ENCODE measurements at regions not wholly inside any gene's neighbourhood (a gene's known extent, or its start where the extent isn't known, plus 50 kb on each side); places are given as distances from the start of the nearest gene placed in this dataset.
A peak's percentile ranks its signal among the peaks of the same experiment; 100 is the strongest.

DNA sequence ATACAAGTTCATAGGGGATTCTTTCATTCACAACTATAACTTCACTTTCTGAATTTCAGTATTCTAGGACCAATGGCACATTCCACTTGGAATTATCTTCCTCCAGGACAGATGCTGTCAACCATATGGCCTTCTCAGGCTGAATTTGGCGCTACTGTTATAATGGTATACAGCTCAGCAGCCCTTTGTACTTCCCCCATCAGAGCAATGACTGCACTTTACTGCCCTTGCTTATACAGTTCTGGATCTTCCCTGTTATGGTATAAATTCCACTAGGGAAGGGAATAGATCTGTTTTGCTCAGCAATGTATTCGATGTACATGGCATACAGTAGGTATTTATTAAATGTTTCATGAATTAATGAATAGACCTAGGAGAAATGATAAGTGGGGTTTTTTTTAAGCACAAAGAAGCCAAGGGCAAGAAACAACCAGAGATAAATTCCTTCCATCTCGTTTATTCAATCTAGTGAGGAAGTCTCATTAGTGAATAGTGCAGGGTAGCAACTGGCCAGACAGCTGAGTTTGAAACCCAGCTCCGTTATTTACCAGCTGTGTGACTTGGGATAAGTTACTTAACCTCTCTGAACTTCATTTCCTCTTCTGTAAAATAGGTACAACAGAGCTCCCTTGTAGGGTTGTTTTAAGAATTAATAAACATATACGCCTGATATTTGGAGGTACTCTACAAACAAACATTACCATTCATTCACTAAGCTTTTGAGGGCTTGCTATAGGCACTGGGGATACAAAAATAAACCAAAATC is 97.1 kb upstream of the PRDM1 start:
- TF ChIP-seq, protein P1, sequence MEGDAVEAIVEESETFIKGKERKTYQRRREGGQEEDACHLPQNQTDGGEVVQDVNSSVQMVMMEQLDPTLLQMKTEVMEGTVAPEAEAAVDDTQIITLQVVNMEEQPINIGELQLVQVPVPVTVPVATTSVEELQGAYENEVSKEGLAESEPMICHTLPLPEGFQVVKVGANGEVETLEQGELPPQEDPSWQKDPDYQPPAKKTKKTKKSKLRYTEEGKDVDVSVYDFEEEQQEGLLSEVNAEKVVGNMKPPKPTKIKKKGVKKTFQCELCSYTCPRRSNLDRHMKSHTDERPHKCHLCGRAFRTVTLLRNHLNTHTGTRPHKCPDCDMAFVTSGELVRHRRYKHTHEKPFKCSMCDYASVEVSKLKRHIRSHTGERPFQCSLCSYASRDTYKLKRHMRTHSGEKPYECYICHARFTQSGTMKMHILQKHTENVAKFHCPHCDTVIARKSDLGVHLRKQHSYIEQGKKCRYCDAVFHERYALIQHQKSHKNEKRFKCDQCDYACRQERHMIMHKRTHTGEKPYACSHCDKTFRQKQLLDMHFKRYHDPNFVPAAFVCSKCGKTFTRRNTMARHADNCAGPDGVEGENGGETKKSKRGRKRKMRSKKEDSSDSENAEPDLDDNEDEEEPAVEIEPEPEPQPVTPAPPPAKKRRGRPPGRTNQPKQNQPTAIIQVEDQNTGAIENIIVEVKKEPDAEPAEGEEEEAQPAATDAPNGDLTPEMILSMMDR (IDR thresholded peaks at IDR 0.05; ENCODE audit: low read depth, low read length): no peak
- TF ChIP-seq, protein P2, sequence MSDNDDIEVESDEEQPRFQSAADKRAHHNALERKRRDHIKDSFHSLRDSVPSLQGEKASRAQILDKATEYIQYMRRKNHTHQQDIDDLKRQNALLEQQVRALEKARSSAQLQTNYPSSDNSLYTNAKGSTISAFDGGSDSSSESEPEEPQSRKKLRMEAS (IDR thresholded peaks at IDR 0.05; ENCODE audit: low read depth, low read length): no peak
- TF ChIP-seq MYC (IDR thresholded peaks at IDR 0.05; ENCODE audit: low read depth, low read length): no peak
- TF ChIP-seq POLR2A (IDR thresholded peaks at IDR 0.05; ENCODE audit: extremely low read depth, insufficient read length): no peak
- no peak overlapping the region for H3K4me3 ChIP-seq (ENCODE audit: low read depth, low read length)
- DNase-seq (ENCODE audit: low read depth): no peak

DNA sequence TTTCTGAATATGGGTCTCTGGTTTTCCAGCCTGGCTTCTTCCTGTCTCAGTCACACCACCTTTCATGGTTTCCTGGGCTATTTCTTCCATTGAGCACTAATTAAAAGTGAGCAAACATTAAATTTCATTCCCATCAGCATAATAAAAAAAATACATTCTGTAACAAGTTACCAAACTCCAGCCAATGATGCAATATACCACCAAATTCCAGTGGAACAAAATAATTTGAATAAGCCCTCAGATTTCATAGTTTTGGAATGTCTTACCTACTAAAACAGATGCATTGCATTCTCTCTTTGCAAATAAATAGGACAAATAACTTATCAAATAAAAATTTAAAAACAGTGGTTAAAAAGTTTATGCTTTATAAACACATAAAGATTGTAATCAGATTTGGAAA is 97.8 kb upstream of the PRDM1 start:
- H3K4me3 ChIP-seq (ENCODE audit: low read depth, low read length): no peak overlapping the region
- no peak for DNase-seq (ENCODE audit: low read depth)
- TF ChIP-seq MYC (IDR thresholded peaks at IDR 0.05; ENCODE audit: low read depth, low read length) (no peak), POLR2A (IDR thresholded peaks at IDR 0.05; ENCODE audit: extremely low read depth, insufficient read length) (no peak)
- TF ChIP-seq, protein P1 (IDR thresholded peaks at IDR 0.05; ENCODE audit: low read depth, low read length): no peak
- TF ChIP-seq, protein P2 (IDR thresholded peaks at IDR 0.05; ENCODE audit: low read depth, low read length): no peak

DNA sequence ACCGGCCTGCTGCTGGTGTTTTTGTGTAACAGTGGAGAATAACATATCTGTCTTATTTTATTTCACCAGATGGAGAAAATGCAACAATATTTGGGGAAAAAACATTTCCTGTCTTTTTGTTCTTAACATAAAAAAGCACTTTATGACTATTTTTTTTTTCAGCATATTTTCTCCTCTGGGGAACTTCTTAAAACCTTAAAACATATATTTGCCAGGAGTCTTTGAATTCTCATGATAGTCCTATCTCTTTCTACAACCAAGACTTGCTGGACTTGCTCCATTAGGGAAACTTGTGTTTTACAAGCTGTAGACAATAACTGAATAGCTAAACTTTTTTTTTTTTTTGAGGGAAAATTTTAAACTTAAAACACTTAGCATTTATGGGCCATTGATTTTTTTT is 98.6 kb upstream of the PRDM1 start:
- DNase-seq (ENCODE audit: low read depth): no peak
- TF ChIP-seq, protein P2 (IDR thresholded peaks at IDR 0.05; ENCODE audit: low read depth, low read length): no peak
- TF ChIP-seq, protein P1 (IDR thresholded peaks at IDR 0.05; ENCODE audit: low read depth, low read length): no peak
- TF ChIP-seq POLR2A (IDR thresholded peaks at IDR 0.05; ENCODE audit: extremely low read depth, insufficient read length) (no peak), MYC (IDR thresholded peaks at IDR 0.05; ENCODE audit: low read depth, low read length) (no peak)
- H3K4me3 ChIP-seq (ENCODE audit: low read depth, low read length): no peak overlapping the region

DNA sequence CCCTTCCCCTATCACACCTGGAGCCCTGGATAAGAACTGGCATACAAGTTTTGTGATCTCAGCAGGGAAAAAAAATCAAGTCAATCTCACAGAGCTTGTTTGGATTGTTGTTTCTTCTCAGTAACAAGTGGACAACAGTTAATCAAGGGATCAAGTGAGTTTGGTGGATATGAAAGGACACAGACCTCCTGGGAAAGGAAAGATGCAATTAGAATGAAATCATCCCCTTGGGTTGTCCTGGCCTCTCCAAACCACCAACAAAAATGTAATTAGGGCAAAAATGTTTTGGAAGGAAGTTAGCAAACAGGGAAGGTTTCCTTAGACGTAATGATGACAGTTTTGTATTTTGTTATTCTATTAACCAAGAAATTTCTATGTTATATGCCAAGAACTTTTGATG is 99.1 kb upstream of the PRDM1 start:
- no peak for TF ChIP-seq MYC (IDR thresholded peaks at IDR 0.05; ENCODE audit: low read depth, low read length)
- no peak overlapping the region for H3K4me3 ChIP-seq (ENCODE audit: low read depth, low read length)
- DNase-seq (ENCODE audit: low read depth): no peak

DNA sequence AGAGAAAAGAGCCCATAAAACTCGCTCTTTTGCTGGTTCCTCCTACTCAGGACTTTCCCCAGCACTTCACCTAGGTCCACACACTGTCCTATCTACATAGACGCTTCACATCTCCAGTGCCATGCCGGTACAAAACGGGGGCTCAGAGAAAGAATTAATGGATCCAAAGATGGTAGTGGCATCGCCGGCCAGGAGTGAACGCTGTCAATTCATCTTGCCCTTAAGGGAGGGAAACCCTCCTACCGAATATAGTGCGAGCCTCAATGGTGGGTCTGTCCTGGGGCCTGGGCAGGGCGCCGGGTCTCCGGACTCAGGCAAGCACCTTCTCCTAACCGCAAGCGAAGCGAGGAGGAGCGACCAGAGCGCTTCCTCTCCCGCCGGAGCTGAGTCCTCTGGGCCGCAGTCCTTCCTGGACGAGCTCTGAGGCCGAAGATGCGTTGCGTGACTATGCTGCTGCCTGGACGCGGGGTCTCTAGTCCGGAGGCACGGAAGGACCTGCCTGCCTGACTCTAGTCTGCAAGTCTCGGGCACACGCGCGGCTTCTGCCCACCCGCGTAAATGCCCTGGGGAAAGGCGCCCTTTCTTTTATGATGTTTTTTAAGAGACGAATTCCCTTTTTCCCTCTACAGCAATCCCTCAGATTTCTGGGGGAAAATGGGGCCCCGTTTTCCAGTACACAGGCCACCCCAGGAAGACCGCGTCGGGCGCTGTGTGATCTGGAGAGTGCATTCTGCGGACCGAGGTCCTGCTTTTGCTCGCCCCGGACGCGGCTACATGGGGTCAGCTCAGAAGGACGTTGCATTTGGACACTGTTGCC is 100.1 kb upstream of the PRDM1 start:
- DNase-seq (ENCODE audit: low read depth): peak; percentile 48
- no peak for TF ChIP-seq POLR2A (IDR thresholded peaks at IDR 0.05; ENCODE audit: extremely low read depth, insufficient read length)
- TF ChIP-seq, protein P2 (IDR thresholded peaks at IDR 0.05; ENCODE audit: low read depth, low read length): no peak
- no peak for TF ChIP-seq MYC (IDR thresholded peaks at IDR 0.05; ENCODE audit: low read depth, low read length)
- TF ChIP-seq, protein P1 (IDR thresholded peaks at IDR 0.05; ENCODE audit: low read depth, low read length): no peak
- no peak overlapping the region for H3K4me3 ChIP-seq (ENCODE audit: low read depth, low read length)

DNA sequence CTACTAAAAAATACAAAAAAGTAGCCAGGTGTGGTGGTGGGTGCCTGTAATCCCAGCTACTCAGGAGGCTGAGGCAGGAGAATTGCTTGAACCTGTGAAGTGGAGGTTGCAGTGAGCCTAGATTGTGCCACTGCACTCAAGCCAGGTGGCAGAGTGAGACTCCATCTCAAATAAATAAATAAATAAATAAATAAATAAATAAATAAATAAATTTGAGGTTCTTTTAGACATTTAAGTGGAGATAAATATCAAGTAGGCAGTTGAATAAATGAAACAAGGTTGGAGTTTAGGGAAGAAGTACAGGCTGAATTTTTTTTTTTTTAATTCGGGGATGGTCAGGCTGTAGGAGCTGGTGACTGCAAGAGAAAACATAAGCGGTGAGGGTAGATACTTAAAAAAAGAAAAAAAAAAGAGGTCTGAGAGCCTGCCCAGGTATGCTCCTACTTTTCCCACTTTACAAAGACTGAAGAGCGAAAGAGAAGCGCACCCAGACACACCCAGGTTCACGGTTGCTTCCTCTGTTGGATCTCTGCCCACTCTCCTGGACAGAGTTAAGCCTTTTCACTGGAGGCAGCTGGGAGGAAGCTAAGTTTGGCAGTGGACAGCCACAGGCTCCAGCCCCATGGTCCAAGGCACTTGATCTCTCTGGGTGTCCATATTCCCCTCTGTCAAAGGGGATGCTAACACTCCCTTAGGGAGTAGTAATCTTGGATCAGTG is 100.9 kb upstream of the PRDM1 start:
- TF ChIP-seq, protein P1 (IDR thresholded peaks at IDR 0.05; ENCODE audit: low read depth, low read length): no peak
- TF ChIP-seq POLR2A (IDR thresholded peaks at IDR 0.05; ENCODE audit: extremely low read depth, insufficient read length): no peak
- TF ChIP-seq, protein P2 (IDR thresholded peaks at IDR 0.05; ENCODE audit: low read depth, low read length): no peak
- no peak for TF ChIP-seq MYC (IDR thresholded peaks at IDR 0.05; ENCODE audit: low read depth, low read length)
- H3K4me3 ChIP-seq (ENCODE audit: low read depth, low read length): no peak overlapping the region
- DNase-seq (ENCODE audit: low read depth): no peak
